Peyer's patch (tissue), 4 donors: ENCODE measurements at regions not wholly inside any gene's neighbourhood (a gene's known extent, or its start where the extent isn't known, plus 50 kb on each side); places are given as distances from the start of the nearest gene placed in this dataset.

Source experiments
- CTCF ChIP-seq, 6 experiments: fragments of 450-650 bp in 4 of 6; fragments of 200-600 bp in 2 of 6; sonication (generic) in 1 of 6; IDR thresholded peaks; one replicate each; pipeline ENCODE4 v1.5.1; 2017 to 2019; ENCODE audit warnings: antibody characterized with exemption in 6 of 6, mild to moderate bottlenecking in 3 of 6, moderate library complexity in 1 of 6
- POLR2A ChIP-seq, 2 donors: fragments of 450-650 bp; IDR thresholded peaks; one replicate each; pipeline ENCODE4 v1.5.1; 2017; ENCODE audit warnings: antibody characterized with exemption in 2 of 2, mild to moderate bottlenecking in 2 of 2, moderate library complexity in 2 of 2

- TF ChIP-seq CTCF (IDR thresholded peaks at IDR 0.05) (no peak), POLR2A (IDR thresholded peaks at IDR 0.05) (no peak)
Observed at GRCh38 chr12:3420693-3421092, 70.3 kb upstream of the PRMT8 start.
